ENCODE measurements at regions not wholly inside any gene's neighbourhood (a gene's known extent, or its start where the extent isn't known, plus 50 kb on each side); places are given as distances from the start of the nearest gene placed in this dataset.

- Histone ChIP-seq H3K9me3 (ENCODE audit: insufficient read depth in 2 of 2, low read depth in 1 of 2, low read length in 1 of 2) (no peaks in the 10 kb centered on the region), H2BK12ac (ENCODE audit: low read depth, low read length) (no peak overlapping the region), H3K18ac (ENCODE audit: extremely low read depth, low read length) (no peak overlapping the region), H3K4me2 (ENCODE audit: insufficient read depth in 1 of 2, low read depth in 2 of 2, low read length in 2 of 2) (no peak overlapping the region), H3K23ac (ENCODE audit: insufficient read length) (no peak overlapping the region), H3K79me1 (ENCODE audit: low read depth, low read length) (no peaks in the 10 kb centered on the region), H2BK20ac (ENCODE audit: low read length) (peak overlapping the region; percentile 38; the same call in 1 of the 2 replicates), H3K36me3 (ENCODE audit: control insufficient read depth in 2 of 4, insufficient read depth in 4 of 4, low read length in 3 of 4) (peaks cover 0 to 9% (median 3%) of the 10 kb centered on the region in 4 experiments; a peak in 3 of 8 replicates), H2AFZ (ENCODE audit: low read length) (no peak overlapping the region), H4K5ac (ENCODE audit: insufficient read length, low read depth, low read length) (no peak overlapping the region), H2BK120ac (replicated peaks; ENCODE audit: low read depth, low read length) (no peak overlapping the region), H4K91ac (replicated peaks; ENCODE audit: insufficient read length, low read length) (no peak overlapping the region), H3K14ac (ENCODE audit: insufficient read length) (no peak overlapping the region), H3K27me3 (replicated peaks in 1 of 4; ENCODE audit: control insufficient read depth in 3 of 4, extremely low read depth in 1 of 4, insufficient read depth in 3 of 4, low read length in 3 of 4) (no peaks in the 10 kb centered on the region), H4K20me1 (replicated peaks in 1 of 2; ENCODE audit: control insufficient read depth in 1 of 2, insufficient read depth in 2 of 2, low read length in 2 of 2) (no peaks in the 10 kb centered on the region), H2BK5ac (ENCODE audit: low read depth, low read length) (peak overlapping the region; percentile 37; the same call in 1 of the 2 replicates), H3K79me2 (ENCODE audit: control insufficient read depth in 1 of 2, insufficient read depth in 2 of 2, low read length in 2 of 2) (no peaks in the 10 kb centered on the region), H3K56ac (replicated peaks; ENCODE audit: insufficient read length, low read depth, low read length) (no peak overlapping the region), H4K8ac (ENCODE audit: extremely low read depth, insufficient read depth, low read length) (no peak overlapping the region), H3K23me2 (ENCODE audit: low read depth, low read length) (no peaks in the 10 kb centered on the region), H2BK15ac (ENCODE audit: low read length) (0 out of 2 replicates have a peak overlapping the region, but pooled peaks have one; percentile 4), H3K27ac (ENCODE audit: low read depth, low read length) (no peak overlapping the region), H3K9ac (replicated peaks in 1 of 4; ENCODE audit: extremely low read depth in 1 of 4, low read depth in 3 of 4, low read length in 3 of 4) (no peak overlapping the region), H3K4me3 (ENCODE audit: extremely low read depth in 1 of 4, insufficient read depth in 2 of 4, low read depth in 3 of 4, low read length in 4 of 4) (no peak overlapping the region), H3K4me1 (replicated peaks in 1 of 4; ENCODE audit: control insufficient read depth in 3 of 4, insufficient read depth in 4 of 4, low read length in 3 of 4) (peaks cover 0 to 7% (median 4%) of the 10 kb centered on the region in 4 experiments; a peak in 4 of 7 replicates), H3K4ac (replicated peaks; ENCODE audit: insufficient read length, low read depth, low read length) (no peak overlapping the region), H2AK5ac (ENCODE audit: low read depth, low read length) (no peak overlapping the region)
- ChIA-PET POLR2A (ENCODE audit: partially characterized antibody) (no interaction called here), CTCF (ENCODE audit: partially characterized antibody) (no interaction called here)
- WGBS, 2 experiments (ENCODE audit: extremely low coverage in 1 of 2, insufficient coverage in 1 of 2, insufficient read length in 1 of 2, insufficient replicate concordance in 2 of 2, low coverage in 1 of 2, low lambda C conversion rate in 2 of 2, missing lambda C conversion rate in 1 of 2): 84% methylated on average over 5 of the region's 5 CpGs; no CpG with 5 or more reads in 1 of the 2 experiments
- FAIRE-seq: no peak
- TF ChIP-seq CREB1 (IDR thresholded peaks at IDR 0.05): no peak
- DNase-seq (ENCODE audit: low read depth in 1 of 2, low spot score in 2 of 2): no peak
Measured at GRCh38 chr5:124630767-124631704, 115.4 kb downstream of the ZNF608 start.

Measured in H1 (cell line).